ENCODE measurements at regions not wholly inside any gene's neighbourhood (a gene's known extent, or its start where the extent isn't known, plus 50 kb on each side); places are given as distances from the start of the nearest gene placed in this dataset.
A peak's percentile ranks its signal among the peaks of the same experiment; 100 is the strongest.

DNA sequence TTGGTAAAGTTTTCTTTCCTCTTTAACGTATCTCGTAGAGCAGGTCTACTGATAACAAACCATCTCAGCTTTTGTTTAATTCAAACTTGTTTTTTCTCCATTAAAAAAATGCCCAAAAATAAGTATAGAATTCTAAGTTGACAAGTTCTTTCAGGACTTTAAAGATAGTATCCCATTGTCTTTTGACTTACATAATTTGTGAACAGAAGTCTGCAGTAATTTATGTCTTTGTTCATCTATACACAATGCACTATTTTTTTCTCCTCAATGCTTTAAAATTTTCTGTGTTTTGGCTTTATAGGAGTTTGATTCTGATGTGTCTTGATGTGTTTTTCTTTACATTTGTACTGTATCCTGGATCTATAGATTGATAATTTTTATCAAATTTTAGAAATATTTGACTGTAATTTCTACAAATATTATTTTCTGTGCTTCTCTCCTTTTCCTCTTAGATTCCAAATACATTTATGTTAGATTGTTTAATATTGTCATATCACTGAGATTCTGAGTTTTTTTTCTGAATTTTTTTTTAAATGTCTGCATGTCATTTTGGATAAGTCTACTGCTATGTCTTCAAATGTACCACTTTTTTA is 143.3 kb downstream of the FTCDNL1 start:
- DNase-seq: no peak

GRCh38 chr2:199705538-199705937 is 145.5 kb downstream of the FTCDNL1 start:
- DNase-seq: no peak

GRCh38 chr2:199704358-199705238 is 146.4 kb downstream of the FTCDNL1 start:
- peak in 14 of 51 donors; percentile 1 to 39 (median 4) for DNase-seq

DNA sequence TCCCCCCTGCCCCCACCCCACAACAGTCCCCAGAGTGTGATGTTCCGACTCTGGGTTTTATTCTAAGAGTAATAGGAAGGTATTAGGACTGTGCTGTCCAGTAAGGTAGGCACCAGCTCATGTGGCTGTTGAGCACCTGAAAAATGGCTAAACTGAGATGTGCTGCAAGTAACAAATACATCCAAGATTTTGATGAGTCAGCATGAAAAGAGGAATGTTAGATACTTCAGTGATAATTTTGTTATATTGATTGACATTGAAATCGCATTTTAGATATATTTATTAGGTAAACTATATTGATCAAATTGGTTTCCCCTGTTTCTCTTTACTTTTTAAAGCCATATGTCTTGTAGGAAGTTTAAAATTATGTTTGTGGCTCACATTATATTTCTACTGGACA is 147.8 kb downstream of the FTCDNL1 start:
- DNase-seq: no peak

DNA sequence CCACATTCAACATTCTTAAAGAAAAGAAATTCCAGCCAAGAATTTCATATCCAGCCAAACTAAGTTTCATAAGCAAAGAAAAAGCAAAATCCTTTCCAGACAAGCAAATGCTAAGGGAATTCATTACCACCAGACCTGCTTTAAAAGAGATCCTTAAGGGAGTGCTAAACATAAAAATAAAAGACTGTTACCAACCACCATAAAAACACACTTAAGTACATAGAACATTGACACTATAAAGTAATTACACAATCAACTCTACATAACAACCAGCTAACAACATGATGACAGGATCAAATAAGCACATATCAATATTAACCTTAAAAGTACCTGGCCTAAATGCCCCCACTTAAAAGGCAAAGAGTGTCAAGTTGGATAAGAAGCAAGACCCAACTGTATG is 153.5 kb downstream of the FTCDNL1 start:
- no peak for DNase-seq

- DNase-seq: no peak
Measured at GRCh38 chr2:199696048-199696447, 154.9 kb downstream of the FTCDNL1 start.

GRCh38 chr2:199693861-199694260 is 157.1 kb downstream of the FTCDNL1 start:
- DNase-seq: no peak

DNA sequence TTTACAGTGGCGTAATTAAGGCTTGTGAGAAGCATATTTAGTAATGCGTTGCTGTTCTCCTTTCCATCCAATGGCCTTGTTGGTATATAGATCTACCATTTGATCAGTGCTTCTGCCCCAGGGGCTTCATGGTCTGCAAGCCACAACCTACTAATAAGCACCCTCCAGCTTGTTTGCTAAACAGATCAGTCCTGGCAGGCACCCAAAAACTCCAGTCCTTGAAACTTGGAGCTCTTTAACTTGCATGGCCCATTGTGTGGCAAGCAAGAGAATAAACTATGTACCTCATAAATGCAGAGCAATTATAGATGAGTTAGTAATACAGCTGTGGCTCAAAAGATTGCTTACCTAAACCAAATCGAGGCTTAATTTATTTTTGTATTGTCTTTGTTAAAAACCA is 158.5 kb downstream of the FTCDNL1 start:
- peak in 6 of 51 donors; percentile 1 to 10 (median 4) for DNase-seq

DNA sequence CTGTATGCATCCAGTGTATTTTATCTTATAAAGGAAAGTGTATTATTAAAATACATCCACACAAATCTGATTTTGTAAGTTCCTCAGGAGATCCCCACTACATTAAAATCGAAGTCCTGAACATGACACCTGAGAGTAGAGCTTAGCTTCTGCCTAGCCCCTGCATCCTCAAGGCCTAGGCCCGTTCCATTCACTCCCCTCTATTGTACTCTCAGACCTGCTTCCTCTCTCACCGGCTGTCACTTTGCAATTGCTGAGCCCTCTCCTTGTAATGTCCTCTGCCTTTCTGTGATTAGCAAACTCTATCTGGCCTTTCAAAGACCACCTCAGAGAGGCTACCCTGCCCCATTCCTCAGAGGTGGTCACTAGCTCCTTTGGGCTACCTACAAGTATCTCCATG is 160.8 kb downstream of the FTCDNL1 start:
- no peak for DNase-seq

GRCh38 chr2:199685669-199686068 is 165.3 kb downstream of the FTCDNL1 start:
- no peak for DNase-seq

DNA sequence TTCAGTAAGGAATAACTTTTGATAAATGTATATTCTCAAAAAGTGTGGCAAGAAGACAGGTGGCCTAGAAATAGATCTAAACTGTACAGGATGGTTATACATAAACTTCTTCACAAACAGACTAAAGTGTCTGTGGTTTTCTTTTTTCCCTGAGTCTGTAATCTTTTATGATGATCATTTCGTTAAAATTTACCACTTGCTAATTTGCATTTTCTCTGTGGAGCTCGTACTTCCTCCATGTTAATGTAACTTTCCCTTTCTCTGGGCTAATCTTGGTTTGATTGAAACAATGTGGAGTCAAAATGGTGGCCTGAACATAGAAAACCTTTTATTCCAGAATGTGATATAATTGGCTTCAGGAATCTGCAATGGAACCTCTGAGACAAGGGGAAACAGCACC is 166.2 kb downstream of the FTCDNL1 start:
- DNase-seq: no peak

- DNase-seq: no peak
Measured at GRCh38 chr2:199684168-199684567, 166.8 kb downstream of the FTCDNL1 start.

DNA sequence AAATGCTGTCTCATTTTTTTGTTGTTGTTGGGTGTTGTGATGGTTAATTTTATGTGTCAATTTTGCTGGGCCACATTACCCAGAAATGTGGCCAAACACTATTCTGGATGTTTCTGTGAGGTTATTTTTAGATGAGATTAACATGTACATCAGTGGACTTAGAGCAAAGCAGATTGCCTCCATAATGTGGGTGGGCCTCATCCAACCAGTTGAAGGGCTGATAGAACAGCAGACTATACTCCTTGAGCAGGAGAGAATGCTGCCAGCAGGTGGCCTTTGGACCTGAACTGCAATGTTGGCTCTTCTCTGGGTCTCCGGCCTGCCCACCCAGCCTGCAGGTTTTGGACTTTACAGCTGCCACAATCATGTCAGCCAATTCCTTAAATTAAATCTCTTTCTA is 169.0 kb downstream of the FTCDNL1 start:
- no peak for DNase-seq

GRCh38 chr2:199680482-199680881 is 170.5 kb downstream of the FTCDNL1 start:
- no peak for DNase-seq

DNA sequence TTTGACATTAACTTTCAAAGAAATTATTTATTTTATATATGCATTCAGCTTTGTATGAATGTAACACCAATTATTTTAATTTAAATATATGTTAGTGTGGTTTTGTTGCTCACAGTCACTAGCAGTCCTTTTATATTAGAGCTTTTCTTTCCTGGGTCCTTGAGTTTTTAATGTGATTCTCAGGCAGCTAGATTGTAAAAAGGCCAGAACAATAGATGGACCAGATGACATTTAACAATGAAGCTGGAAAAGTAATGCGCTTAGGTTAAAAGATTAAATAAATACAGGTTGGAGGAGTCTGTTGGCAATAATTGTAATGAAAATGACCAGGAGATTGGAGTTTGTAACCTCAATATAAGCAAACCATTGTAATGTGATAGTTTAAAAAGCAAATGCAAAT is 171.1 kb downstream of the FTCDNL1 start:
- no peak for DNase-seq

- DNase-seq: no peak
Measured at GRCh38 chr2:199677881-199678280, 173.1 kb downstream of the FTCDNL1 start.

DNA sequence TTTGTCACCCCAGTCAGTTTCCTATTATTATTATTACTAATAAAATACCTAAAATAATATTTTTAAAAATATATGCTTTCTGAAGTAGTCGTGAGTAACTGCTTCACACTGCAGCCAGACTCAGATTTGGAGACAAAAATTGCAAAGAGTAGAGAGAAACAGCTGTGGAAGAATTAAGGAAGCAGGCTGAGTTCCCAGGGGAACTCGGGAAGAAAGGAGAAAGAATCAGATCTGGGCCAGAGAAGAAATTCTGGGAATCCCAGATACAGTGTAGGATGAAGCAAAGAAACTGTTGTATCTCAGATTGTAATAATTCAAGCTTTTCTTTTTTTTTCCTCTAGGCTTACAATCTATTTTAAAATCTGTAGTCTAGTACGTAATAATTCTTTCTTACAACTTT is 182.3 kb downstream of the FTCDNL1 start:
- DNase-seq: no peak

- no peak for DNase-seq
Measured at GRCh38 chr2:199663157-199663556, 187.8 kb downstream of the FTCDNL1 start.

GRCh38 chr2:199662255-199662654 is 188.7 kb downstream of the FTCDNL1 start:
- no peak for DNase-seq

- no peak for DNase-seq
Measured at GRCh38 chr2:199660167-199660566, 190.8 kb downstream of the FTCDNL1 start.

DNA sequence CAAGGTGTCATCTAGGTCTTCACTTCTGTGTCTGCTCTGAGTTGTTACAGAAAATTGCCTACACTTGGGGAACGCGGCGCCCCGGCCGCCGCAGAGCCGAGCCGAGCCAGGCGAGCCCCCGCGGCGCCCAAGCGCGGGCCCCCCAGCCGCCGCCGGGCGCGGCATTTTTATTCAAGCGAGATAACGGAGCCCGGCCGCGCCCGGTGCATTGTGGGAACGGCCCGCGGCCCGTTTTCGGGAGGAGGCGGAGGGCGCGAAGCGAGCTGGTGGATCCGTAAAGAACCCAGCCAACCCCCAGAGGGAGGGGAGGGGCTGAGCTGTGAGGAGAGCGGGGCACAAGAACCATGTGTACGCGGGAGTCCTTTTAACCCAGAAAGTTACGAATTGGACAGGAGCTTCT is 191.8 kb downstream of the FTCDNL1 start:
- DNase-seq: peak in 39 of 51 donors; percentile 3 to 58 (median 16)

GRCh38 chr2:199646439-199646838 is 188.7 kb upstream of the SATB2 start:
- no peak for DNase-seq

DNA sequence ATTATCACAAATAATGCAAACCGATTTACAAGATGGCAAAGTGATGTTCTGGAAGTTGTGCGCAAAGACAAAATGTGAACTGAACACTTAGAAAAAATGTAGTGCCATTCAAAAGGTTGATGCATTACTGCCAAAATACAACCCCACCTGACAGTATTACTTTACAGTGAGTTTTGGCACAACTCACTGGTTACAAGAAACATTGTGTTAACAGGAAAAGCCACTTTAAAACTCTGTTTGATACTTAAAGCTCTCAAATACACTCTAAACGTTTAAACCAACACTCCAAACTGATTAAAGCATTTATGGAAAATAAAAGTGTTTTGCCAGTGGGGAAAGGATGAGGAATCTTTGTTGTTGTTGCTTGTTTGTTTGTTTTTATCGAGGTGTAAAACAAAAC is 173.4 kb upstream of the SATB2 start:
- DNase-seq: no peak

Measured in hypothalamus (tissue), 51 donors.